Thyroid gland (tissue), 4 donors: ENCODE measurements at regions not wholly inside any gene's neighbourhood (a gene's known extent, or its start where the extent isn't known, plus 50 kb on each side); places are given as distances from the start of the nearest gene placed in this dataset.

Source experiments
- POLR2A ChIP-seq, 2 donors: fragments of 450-650 bp; IDR thresholded peaks; one replicate each; pipeline ENCODE4 v1.6.1; 2017; ENCODE audit warnings: antibody characterized with exemption in 2 of 2, mild to moderate bottlenecking in 2 of 2, moderate library complexity in 1 of 2
- TF ChIP-seq, protein P1 (sequence below), 6 experiments: fragments of 200-600 bp in 3 of 6; fragments of 450-650 bp in 3 of 6; sonication (generic) in 3 of 6; IDR thresholded peaks; one replicate each; pipeline ENCODE4 v1.5.1; 2016 to 2019; ENCODE audit warnings: antibody characterized with exemption in 6 of 6, mild to moderate bottlenecking in 2 of 6, inconsistent platforms in 1 of 6, moderate library complexity in 1 of 6

DNA sequence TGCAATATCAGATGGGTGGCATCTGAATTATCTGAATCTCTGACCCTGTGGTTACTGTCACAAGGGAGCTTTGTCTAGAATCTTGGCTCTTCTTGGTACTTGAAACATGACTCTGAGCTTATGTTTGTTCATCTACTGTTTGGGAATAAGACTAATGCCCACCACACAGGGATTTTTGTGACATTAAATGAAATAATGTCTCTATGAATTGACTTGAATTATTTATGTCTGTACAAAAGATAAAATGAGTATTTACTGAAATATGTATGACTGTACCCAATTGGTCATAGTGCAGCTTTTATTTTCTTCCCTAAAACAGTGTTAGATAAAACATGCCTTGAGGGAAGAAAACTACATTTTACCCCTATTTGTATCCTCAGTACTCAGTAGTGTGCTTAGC, 87.9 kb upstream of the ZPLD1 start:
- TF ChIP-seq, protein P1, sequence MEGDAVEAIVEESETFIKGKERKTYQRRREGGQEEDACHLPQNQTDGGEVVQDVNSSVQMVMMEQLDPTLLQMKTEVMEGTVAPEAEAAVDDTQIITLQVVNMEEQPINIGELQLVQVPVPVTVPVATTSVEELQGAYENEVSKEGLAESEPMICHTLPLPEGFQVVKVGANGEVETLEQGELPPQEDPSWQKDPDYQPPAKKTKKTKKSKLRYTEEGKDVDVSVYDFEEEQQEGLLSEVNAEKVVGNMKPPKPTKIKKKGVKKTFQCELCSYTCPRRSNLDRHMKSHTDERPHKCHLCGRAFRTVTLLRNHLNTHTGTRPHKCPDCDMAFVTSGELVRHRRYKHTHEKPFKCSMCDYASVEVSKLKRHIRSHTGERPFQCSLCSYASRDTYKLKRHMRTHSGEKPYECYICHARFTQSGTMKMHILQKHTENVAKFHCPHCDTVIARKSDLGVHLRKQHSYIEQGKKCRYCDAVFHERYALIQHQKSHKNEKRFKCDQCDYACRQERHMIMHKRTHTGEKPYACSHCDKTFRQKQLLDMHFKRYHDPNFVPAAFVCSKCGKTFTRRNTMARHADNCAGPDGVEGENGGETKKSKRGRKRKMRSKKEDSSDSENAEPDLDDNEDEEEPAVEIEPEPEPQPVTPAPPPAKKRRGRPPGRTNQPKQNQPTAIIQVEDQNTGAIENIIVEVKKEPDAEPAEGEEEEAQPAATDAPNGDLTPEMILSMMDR (IDR thresholded peaks at IDR 0.05) = no peak
- TF ChIP-seq POLR2A (IDR thresholded peaks at IDR 0.05) = no peak
